CD4-positive, alpha-beta T cell treated with Interferon gamma for 1 hour (primary cell): ENCODE measurements at regions not wholly inside any gene's neighbourhood (a gene's known extent, or its start where the extent isn't known, plus 50 kb on each side); places are given as distances from the start of the nearest gene placed in this dataset.

Source experiments
- DNase-seq: peaks from one replicate; pipeline ENCODE4 v3.0.0-alpha.2; 2020

GRCh38 chr11:25991476-25991875, 340.5 kb upstream of the ANO3 start:
- no peak for DNase-seq

GRCh38 chr11:25992294-25992693, 339.6 kb upstream of the ANO3 start:
- DNase-seq = no peak

GRCh38 chr11:25993016-25993415, 338.9 kb upstream of the ANO3 start:
- no peak for DNase-seq

DNA sequence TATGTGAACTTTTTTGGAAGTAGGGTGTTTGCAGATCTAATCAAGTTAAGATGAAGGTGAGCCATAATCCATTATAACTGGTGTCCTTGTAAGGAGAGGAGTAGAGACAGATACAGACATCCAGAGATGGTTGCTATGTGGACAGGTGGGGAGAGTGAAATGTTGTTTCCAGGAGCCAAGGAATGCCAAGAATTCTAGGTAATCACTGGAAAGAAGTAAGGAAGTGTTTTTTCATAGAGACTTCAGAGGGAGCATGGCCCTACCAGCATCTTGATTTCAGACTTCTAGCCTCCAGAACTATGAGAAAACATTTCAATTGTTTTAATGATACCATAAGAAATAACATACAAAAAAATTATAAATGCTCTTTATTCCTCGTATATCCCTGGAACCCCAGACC, 320.5 kb upstream of the ANO3 start:
- no peak for DNase-seq

GRCh38 chr11:26014456-26015115, 317.3 kb upstream of the ANO3 start:
- no peak for DNase-seq

- no peak for DNase-seq
Measured at GRCh38 chr11:26017322-26017860, 314.5 kb upstream of the ANO3 start.

GRCh38 chr11:26017903-26018302, 314.0 kb upstream of the ANO3 start:
- DNase-seq = no peak

DNA sequence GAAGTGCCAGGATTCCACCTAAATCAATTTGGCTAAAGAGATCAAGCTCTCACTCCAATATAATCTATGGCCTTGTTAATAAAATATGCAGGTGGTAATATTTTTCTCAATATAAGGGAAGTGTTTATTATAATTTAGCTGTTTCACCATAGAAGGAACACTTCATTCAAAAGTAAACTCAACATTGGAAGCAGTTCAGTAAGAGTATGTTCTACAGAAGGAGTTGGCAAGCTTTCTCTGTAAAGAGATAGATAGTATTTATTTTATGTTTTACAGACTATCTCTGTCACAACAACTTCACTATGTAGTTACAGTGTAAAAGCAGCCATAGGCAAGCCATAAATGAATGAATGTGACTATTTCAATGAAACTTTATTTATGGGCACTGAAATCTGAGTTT, 313.6 kb upstream of the ANO3 start:
- DNase-seq = no peak

GRCh38 chr11:26019386-26019785, 312.5 kb upstream of the ANO3 start:
- no peak for DNase-seq

DNA sequence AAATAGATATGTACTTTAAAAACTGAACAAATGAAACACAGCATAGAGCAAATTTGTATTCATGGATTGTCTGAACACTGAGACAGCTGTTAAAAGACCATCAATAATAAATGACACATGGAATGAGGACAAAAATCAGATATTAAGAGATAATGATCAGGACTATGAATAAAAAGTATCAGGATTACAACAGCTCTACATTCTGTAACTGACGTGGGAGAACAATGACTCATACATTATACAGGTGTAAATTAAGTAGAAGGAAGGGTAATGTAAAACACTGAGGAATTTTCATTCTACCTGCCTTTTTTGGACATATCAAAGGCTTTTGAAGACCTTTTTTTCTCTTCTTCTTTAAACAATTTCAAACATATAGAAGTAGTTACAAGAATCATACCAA, 310.9 kb upstream of the ANO3 start:
- no peak for DNase-seq

DNA sequence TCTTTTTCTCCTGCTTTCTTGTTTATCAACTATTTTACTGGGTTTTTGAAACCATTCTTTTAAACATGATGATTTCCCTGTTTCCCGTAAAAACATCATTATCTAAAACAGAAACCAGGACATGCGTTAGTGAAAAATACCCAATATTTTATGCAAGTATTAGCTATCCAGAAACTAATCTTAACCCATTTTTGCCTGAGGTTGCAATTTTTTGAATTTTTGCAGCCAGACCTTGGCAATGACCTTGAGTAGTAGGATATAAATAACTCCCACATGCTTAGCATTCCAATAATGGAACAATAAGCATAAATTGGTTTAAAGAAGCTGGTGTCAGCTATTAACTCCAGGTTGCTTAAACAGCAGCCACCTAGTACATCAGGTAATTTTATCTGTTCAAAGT, 308.9 kb upstream of the ANO3 start:
- DNase-seq = no peak

- DNase-seq = no peak
Measured at GRCh38 chr11:26025676-26026075, 306.3 kb upstream of the ANO3 start.

GRCh38 chr11:26026078-26026477, 305.9 kb upstream of the ANO3 start:
- DNase-seq = no peak

GRCh38 chr11:26027887-26028286, 304.0 kb upstream of the ANO3 start:
- DNase-seq = no peak

DNA sequence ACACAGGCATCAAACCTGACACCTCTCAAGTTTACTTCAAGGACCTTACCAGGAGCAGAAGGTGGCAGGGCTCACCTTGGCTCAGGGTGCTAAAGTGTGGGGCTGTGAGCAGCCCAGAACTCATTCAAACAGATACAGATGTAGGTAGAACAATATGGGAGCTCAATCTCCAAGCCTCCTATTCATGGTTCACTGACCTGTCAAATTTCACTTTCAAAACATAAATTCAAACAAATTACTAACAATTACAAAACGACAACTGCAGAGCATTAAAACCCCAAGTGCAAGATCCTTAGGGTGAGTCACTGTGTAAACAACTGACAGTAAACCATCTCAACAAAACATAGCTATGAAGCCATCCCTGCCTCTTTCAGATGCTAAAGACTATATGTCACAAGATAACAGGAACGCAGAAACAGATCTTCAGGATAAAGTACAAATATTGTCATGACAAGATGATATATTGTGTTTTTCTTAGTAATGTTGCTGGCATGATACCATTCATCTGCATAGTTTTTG, 303.5 kb upstream of the ANO3 start:
- DNase-seq = no peak

DNA sequence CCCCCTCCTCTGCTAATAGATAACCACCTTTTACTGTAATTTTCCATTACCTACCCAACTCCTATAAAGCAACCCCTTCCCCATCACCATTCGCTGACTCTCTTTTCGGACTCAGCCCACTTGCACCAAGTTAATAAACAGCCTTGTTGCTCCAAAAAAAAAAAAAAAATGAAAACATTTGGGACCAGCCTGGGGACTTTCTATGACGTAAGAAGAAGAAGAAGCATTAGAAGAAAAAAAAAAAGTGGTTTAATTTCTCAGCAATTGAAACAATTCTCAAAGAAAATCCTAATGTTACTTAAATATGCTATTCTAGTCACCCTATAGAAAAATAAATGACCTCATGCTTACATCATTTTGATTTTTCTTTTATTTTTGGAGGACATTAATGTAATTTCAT, 301.5 kb upstream of the ANO3 start:
- DNase-seq = no peak

DNA sequence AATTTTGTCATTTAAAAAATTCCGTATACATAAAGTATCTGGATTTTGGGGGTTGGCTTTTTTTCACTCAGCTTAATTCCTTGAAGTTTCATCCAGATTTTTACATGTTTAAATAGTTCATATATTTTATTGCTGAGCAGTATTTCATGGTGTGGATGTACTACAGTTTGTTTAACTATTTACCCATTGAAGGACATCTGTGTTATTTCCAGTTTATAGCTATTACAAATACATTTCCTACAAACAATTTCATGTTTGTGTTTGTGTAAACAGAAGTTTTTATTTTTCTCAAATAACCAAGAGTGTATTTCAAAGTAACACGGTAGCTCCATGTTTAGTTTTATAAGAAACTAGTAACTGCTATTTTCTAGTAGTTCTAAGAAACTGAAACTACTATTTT, 299.7 kb upstream of the ANO3 start:
- DNase-seq = no peak

DNA sequence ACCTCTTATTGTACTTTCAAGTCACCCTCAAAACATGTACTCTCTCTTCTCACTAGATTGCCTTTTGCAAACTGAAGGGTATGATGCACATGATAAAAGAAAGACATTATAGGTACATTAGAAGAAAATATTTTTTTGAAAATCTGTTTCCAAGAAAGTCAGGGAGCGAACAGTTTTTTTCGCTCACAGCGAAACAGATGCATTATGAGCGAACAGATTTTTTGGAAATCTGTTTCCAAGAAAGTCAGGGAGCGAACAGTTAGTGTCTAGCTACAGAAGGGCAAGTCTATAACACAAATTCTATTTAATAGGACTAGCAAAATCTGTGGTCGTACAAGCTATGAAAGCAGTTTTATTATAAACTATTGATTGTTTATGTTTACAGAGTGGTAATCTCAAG, 296.2 kb upstream of the ANO3 start:
- no peak for DNase-seq

- DNase-seq = no peak
Measured at GRCh38 chr11:26037716-26038115, 294.2 kb upstream of the ANO3 start.

DNA sequence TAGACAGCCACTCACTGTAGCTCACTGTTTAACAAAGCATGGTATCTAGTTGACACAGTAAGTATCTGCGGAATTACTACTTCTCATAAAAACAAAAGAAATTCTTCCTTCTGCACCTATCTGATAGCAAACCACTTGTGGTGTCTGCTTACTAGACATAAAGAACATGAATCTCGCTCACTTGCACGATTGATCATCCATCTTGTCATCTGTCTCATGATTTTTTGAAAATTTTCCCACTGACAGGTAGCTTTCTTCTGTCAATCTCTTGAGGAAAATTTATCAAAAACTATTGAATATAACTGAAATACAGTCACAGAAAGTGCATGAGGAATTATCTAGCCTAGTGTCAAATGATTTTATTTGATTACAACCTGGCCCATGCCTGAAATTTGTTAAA, 291.6 kb upstream of the ANO3 start:
- no peak for DNase-seq

- no peak for DNase-seq
Measured at GRCh38 chr11:26042113-26042512, 289.8 kb upstream of the ANO3 start.

DNA sequence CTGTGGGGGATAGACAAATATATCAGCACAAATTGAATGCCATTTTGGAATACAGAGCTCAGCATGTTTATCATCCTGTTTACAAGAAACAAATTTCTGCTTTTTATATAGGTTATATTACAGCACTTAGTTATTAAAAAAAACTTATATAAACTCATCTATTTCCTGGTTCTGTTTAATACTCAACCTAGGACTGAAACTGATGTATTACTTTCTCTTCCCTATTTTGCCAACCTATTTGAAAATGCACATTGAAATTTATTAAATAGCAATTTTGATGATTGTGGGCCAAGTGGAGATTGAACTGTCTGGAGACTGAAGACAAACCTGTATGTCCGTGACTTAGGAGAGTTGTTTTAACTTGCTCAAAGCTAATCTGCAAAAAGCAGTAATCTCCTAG, 288.3 kb upstream of the ANO3 start:
- DNase-seq = no peak

- DNase-seq = no peak
Measured at GRCh38 chr11:26044389-26044788, 287.5 kb upstream of the ANO3 start.

DNA sequence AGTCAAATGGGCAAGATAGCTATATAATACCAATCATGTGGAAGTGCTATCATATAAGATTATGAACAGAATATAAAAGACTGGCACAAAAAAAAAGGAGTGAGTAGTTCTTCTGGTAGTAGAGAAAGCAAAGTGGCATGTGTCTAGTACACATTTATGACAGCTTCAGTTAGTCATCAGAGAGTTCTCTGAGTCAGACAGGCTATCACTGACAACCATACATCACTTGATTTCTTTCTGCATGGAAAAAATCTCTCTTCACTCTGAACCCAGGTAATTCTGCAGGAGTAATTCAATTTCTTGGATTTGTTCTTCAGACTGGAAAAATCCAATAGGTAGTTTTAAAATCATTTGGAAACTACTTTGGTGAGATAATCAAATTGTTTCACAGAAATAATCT, 286.8 kb upstream of the ANO3 start:
- DNase-seq = no peak

DNA sequence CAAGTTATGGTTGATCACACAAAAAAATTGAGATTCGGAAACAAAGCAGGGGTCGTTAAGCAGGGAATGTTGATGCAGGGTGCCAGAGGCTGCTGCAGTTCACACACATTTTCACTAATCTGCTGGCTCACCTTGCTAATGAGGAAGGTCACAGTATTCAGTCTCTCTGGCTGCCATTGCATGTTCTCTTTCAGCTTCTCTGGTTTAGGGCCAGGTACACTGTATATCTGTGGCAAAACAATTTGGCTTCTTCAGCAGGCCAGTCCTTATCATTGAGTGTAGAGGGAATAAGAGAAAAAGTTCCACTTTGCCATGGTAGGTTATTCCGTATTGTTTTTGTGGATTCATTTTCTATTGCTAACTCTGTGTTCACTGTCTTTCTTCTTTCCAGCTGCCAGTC, 283.7 kb upstream of the ANO3 start:
- no peak for DNase-seq
